HG03521 (cell line): ENCODE measurements at regions not wholly inside any gene's neighbourhood (a gene's known extent, or its start where the extent isn't known, plus 50 kb on each side); places are given as distances from the start of the nearest gene placed in this dataset.

Source experiments
- ATAC-seq: cut with Tn5 transposase; IDR thresholded peaks from one replicate; pipeline ENCODE4 v1.9.1; 2021; ENCODE audit warnings: mild to moderate bottlenecking, moderate library complexity; ENCODE audit not compliant: unreplicated experiment

DNA sequence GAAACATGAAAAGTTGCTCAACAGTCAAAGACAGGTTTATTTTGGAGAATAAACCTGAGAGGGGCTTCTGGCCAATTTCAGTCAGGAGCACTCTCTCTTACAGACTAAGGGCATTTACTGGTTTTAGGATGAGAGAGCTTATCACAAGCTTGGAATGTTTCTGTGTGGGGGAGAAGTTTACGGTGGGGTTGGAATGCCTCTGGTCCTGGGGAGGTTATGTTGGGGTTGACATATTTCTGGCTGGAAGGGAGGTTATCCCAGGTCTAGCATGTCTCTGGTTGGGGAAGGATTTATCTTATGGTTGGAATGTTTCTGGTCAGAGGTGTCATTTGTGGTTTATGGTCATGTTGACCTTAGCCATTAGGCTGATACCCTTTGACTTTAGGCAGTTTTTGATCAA is 1867.3 kb downstream of the EFNA5 start:
- ATAC-seq = no peak

DNA sequence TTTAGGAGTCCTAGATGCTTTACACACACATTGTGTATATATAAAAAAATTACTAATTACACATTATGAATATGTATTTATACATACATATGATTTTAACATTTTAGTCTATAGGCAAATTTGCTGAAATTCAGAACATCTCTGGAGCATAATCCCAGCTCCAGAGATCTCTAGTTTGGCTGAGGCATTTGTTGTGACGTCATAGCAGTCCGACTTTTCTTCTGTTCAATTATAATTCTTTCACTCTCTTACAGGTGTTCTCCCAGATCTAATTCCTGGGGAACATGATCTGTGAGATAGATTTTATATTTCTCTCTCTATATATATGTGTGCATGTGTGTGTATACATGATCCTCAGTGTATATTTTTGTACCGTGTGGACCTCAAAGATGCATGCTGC is 1876.2 kb downstream of the EFNA5 start:
- no peak for ATAC-seq

- no peak for ATAC-seq
Measured at GRCh38 chr5:105789246-105789645, 1881.5 kb downstream of the EFNA5 start.

DNA sequence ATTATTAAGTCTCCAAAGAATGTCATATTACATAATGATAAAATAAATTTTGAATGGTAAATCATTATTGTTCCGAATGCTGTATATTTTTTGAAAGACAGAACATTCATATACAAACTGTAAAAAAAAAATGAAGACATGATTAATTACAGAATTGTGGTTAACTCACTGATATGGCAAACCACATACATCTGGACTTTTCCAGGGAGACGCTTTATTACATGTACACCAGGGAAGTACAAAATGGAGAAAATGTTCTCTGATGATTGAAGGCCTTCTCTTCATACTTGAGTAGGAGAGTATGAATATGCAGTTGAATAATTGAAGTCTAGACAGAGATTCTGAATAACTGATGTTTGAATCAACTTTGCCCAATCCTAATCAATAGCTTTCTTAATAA is 1886.9 kb downstream of the EFNA5 start:
- no peak for ATAC-seq

DNA sequence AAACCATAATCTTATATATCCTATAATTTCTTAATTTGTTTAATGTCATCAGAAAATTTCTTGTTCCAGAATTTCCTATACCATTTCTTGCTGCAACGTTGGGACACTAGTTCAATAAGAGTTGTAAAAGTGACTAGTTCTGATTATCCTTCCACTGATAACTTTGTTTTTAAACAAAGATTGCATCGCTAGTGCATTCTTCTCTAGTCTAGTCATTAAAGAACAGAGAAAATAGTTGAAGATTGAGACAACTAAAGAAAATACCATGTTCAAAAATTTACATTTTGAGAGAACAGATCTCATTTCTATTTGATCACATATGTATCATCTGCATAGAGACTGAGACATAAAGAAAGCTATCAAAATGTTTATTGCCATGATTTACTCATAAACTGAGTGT is 1888.2 kb downstream of the EFNA5 start:
- ATAC-seq = no peak

DNA sequence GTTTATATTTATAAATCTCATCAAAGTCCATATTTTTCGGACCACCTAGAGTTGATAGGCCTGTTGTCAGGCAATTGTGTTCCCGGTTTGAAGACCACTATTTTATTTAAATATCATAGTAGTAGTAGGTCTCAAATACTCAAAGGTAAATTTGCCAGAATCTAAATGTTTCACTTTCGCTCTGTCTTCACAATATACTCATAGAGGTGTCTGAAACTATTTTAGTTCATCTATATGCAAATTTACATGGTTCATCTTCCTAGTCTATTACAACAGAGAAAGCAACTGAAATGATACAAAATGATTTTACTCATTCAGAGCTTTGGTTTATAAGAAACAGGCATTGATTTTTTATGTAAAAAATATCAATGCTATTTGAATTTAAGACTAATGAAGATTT is 1897.5 kb downstream of the EFNA5 start:
- no peak for ATAC-seq

DNA sequence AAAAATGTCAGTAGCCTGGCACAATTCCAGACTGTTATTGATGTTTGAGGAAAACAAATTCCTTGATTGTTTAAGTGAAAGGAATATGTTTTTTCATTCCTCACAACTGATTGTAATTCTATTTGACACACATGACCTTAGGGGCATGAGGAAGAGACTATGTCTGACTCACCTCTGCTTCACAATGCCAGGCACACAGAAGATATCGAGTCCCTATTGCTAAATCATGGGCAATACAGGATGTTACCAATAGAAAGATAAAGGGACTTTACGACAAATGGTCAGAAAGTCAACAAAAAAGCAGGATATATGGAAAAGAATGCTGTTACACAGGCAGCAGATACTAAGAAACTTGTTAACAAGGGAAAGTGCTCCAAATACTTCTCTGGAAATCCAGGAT is 1903.5 kb downstream of the EFNA5 start:
- ATAC-seq = no peak

GRCh38 chr5:105762728-105763127 is 1908.0 kb downstream of the EFNA5 start:
- ATAC-seq = no peak

- no peak for ATAC-seq
Measured at GRCh38 chr5:105754056-105754455, 1916.7 kb downstream of the EFNA5 start.

DNA sequence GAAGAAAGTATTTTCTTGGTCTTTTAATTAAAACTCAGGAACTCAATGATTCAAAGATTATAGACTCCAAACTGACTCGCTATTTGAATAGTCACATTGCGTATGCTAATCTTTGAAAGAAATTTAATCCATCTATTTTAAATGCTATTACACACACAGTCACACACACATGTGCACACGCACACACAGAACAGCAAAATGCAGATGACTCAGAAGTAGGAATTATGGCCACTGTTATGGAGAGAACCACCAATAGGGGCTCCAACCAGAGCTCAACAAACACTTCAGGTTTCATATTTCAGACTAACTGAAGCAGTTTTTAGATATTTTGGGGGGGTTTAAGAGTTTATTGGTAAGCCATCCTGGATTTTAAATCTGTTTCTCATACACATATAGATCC is 1917.9 kb downstream of the EFNA5 start:
- ATAC-seq = no peak

DNA sequence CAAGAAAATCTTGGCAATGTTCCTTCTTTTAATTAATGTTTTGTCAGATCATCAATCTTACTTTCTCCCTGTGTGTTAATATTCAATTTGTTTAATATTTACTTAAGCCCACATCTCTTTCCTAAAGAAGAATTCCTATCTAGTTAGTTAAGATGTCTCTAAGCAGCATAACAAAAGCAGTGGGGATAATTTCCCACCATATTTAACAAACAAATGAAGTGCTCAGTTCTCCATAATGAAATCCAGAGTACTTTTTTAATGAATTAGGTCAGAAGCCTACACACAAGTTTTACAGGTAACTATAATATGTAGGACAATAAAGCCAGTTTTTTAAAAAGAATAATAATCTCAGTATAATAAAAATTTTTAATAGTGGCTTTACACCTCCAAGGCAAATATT is 1918.8 kb downstream of the EFNA5 start:
- ATAC-seq = no peak

GRCh38 chr5:105745111-105745510 is 1925.6 kb downstream of the EFNA5 start:
- ATAC-seq = no peak

DNA sequence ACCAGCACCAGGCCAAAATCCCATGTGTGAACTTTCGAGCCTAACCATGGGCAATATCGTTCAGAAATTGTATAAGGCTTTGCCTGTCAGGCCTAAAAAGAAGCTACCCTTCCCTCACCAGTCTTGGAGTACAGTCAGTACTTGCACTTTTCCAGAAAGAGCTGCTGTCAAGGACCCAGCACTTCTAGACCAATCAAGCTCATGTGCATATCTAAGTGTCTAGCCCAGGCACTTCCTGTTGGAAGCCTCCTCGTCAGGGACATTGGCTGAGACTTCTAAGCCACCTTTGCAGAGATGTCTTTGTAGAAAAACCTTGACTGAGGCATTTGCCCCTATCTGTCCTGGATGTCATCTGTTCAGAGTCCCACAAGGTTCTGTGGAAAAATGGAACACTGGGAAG is 1930.5 kb downstream of the EFNA5 start:
- no peak for ATAC-seq

- ATAC-seq = no peak
Measured at GRCh38 chr5:105739732-105740131, 1931.0 kb downstream of the EFNA5 start.

DNA sequence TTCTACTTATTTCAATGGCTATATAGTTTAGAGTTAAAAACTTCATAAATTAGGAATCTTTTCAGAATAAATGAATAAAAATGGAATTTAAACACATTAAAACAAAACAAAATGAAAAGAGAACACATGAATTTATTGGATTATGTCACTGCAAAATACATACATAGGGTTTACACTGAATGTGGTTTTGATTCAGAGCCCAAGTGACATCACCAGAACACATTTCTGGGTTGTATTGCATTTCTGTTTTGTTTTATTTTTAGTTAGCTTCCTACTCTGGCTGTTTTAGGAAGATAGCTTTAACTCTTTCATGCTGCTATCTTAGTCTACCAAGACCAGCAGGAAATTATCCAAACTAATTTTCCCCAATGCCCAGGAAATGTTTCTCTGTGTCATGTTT is 1935.0 kb downstream of the EFNA5 start:
- ATAC-seq = no peak

DNA sequence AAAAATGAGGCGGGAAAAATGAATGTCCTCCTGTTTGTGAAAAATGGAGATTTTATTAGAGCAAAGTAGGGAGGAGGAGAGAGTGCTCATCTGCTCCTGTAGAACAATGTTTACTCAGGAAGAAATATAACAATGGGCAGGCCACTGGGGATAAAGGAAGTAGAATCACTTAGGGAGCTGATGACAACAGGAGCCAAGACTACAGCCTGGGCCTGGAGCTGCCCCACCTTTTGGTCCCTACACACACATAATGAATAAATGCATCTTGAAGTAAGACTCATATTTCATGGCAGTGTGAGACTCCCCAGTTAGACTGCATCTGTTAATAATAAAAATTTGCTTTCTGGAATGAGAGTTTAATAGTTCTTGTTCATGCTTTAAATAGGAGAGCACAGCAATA is 1939.8 kb downstream of the EFNA5 start:
- no peak for ATAC-seq

- ATAC-seq = no peak
Measured at GRCh38 chr5:105726093-105726492, 1944.6 kb downstream of the EFNA5 start.

- no peak for ATAC-seq
Measured at GRCh38 chr5:105708442-105708841, 1962.3 kb downstream of the EFNA5 start.

DNA sequence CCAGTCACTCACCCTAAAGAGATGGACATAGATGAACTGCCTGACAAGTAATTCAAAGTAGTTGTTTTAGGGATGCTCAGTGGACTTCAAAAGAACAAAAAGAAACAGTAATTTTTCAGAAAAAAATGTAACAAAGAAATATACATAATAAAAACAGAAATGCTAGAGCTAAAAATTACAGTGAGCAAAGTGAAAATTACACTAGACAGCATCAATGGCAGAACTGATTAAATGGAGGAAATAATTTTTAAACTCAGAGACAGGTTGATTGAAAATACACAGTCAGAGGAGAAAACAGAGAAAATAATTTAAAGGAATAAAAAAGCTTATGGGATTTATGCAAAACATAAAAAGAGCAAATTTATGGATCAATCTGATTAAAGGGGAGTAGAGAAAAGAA is 1968.4 kb downstream of the EFNA5 start:
- ATAC-seq = no peak

- no peak for ATAC-seq
Measured at GRCh38 chr5:105696440-105696839, 1974.3 kb downstream of the EFNA5 start.

GRCh38 chr5:105695941-105696340 is 1974.8 kb downstream of the EFNA5 start:
- no peak for ATAC-seq

DNA sequence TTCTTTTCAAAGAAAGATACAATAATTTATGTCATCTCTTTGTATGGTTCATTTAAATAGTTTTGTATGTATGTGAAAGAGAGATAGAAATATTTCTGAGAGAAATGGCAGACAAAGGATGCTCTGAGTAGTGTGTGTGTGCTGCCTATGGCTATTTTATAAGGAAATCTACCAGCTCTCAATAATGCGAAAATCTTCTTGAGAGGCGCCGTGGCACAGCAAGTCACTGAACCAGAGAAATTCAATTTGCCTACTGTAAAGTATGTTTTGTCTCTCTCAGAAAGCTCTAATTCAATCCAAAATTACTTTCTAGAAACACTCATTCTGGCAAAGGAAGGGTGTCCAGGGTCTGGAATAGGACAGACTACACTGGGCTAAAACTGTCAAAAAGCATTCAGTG is 1981.1 kb downstream of the EFNA5 start:
- no peak for ATAC-seq

DNA sequence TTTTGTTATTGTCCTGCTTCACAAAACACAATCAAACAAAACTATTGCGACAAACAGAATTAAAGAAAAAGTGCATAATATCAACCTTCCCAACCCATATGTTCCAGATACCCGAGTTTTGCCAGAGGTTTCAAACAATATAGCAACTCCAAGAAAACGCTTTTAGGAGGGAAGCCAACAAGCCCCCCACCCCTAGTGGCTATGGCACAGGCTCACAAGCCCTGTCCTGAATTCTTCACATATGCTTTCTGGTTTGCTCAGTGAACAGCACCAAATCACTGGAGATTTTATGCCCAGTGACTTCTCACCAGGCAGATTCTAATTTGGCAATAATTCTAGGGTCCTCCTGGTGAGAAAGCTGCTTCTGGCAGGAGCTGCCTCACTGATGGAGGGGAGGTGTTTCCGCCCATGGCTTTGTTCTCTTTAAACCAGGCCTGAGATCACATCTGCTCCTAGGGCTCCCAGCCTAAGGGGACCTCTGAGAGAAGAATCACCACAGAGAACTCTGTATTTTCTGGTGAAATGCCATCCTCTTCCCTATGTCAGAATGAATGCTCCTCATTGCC is 1982.4 kb downstream of the EFNA5 start:
- ATAC-seq = no peak

GRCh38 chr5:105687493-105687892 is 1983.2 kb downstream of the EFNA5 start:
- ATAC-seq = no peak
